Neural crest cell (in vitro differentiated cells): ENCODE measurements at regions not wholly inside any gene's neighbourhood (a gene's known extent, or its start where the extent isn't known, plus 50 kb on each side); places are given as distances from the start of the nearest gene placed in this dataset.

Experiments used
- DNase-seq: peaks from one replicate; pipeline ENCODE4 v3.0.0; 2021; ENCODE audit warnings: low read depth, mixed read lengths, low spot score
- H3K27ac Mint-ChIP-seq: one replicate; pipeline ENCODE4 v1.8.0; 2021; ENCODE audit warnings: mild to moderate bottlenecking, mixed read lengths; ENCODE audit not compliant: unreplicated experiment
- H3K27me3 Mint-ChIP-seq: 2 replicates; pipeline ENCODE4 v1.8.0; 2021; ENCODE audit warnings: low read depth, mild to moderate bottlenecking, mixed read lengths
- H3K36me3 Mint-ChIP-seq: 2 replicates; pipeline ENCODE4 v1.8.0; 2021; ENCODE audit warnings: low read depth, mild to moderate bottlenecking, mixed read lengths
- H3K4me1 Mint-ChIP-seq: 2 replicates; pipeline ENCODE4 v1.8.0; 2021; ENCODE audit warnings: mixed read lengths
- H3K4me3 Mint-ChIP-seq: one replicate; pipeline ENCODE4 v1.8.0; 2021; ENCODE audit warnings: mild to moderate bottlenecking, mixed read lengths
- H3K9me3 Mint-ChIP-seq: 2 replicates; pipeline ENCODE4 v1.8.0; 2021; ENCODE audit warnings: mixed read lengths
- TF ChIP-seq, protein P1 (sequence below): fragments of 200-600 bp; sonication (generic); conservative IDR thresholded peaks from 2 replicates; pipeline ENCODE4 v1.5.0; 2021; ENCODE audit warnings: antibody characterized with exemption, mild to moderate bottlenecking

- Mint-ChIP-seq H3K9me3 (peaks cover 8% of the 10 kb centered on the region), H3K4me1 (no peaks in the 10 kb centered on the region), H3K27me3 (no peaks in the 10 kb centered on the region), H3K36me3 (no peaks in the 10 kb centered on the region), H3K27ac (no peak overlapping the region), H3K4me3 (no peak overlapping the region)
- DNase-seq = no peak
- TF ChIP-seq, protein P1, sequence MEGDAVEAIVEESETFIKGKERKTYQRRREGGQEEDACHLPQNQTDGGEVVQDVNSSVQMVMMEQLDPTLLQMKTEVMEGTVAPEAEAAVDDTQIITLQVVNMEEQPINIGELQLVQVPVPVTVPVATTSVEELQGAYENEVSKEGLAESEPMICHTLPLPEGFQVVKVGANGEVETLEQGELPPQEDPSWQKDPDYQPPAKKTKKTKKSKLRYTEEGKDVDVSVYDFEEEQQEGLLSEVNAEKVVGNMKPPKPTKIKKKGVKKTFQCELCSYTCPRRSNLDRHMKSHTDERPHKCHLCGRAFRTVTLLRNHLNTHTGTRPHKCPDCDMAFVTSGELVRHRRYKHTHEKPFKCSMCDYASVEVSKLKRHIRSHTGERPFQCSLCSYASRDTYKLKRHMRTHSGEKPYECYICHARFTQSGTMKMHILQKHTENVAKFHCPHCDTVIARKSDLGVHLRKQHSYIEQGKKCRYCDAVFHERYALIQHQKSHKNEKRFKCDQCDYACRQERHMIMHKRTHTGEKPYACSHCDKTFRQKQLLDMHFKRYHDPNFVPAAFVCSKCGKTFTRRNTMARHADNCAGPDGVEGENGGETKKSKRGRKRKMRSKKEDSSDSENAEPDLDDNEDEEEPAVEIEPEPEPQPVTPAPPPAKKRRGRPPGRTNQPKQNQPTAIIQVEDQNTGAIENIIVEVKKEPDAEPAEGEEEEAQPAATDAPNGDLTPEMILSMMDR = no peak
Measured at GRCh38 chr6:4186385-4186784, 51.0 kb upstream of the ECI2 start.

- DNase-seq = no peak
- no peaks in the 10 kb centered on the region for H3K4me1 Mint-ChIP-seq
- peaks cover 8% of the 10 kb centered on the region for H3K9me3 Mint-ChIP-seq
- TF ChIP-seq, protein P1 = no peak
- no peak overlapping the region for H3K4me3 Mint-ChIP-seq
- H3K27me3 Mint-ChIP-seq = no peaks in the 10 kb centered on the region
- H3K27ac Mint-ChIP-seq = no peak overlapping the region
- H3K36me3 Mint-ChIP-seq = no peaks in the 10 kb centered on the region
Measured at GRCh38 chr6:4185846-4186245, 50.5 kb upstream of the ECI2 start.

- no peaks in the 10 kb centered on the region for H3K36me3 Mint-ChIP-seq
- no peak overlapping the region for H3K27ac Mint-ChIP-seq
- peaks cover 8% of the 10 kb centered on the region for H3K9me3 Mint-ChIP-seq
- DNase-seq = no peak
- H3K4me3 Mint-ChIP-seq = no peak overlapping the region
- no peaks in the 10 kb centered on the region for H3K4me1 Mint-ChIP-seq
- no peaks in the 10 kb centered on the region for H3K27me3 Mint-ChIP-seq
- TF ChIP-seq, protein P1 = no peak
Measured at GRCh38 chr6:4185419-4185818, 50.0 kb upstream of the ECI2 start.
